Thymus (tissue), 11 donors: ENCODE measurements at regions not wholly inside any gene's neighbourhood (a gene's known extent, or its start where the extent isn't known, plus 50 kb on each side); places are given as distances from the start of the nearest gene placed in this dataset.

Experiments
- DNase-seq, 9 donors: peaks; one replicate each; pipeline ENCODE4 v3.0.0-alpha.2; 2013; ENCODE audit warnings: low spot score in 9 of 9, low read depth in 6 of 9, missing footprints in 1 of 9
- H3K27ac ChIP-seq, 2 donors: one replicate each; pipeline ENCODE4 v1.5.1; 2013; ENCODE audit warnings: control low read depth in 1 of 2, low read depth in 1 of 2, low read length in 1 of 2, mild to moderate bottlenecking in 1 of 2, moderate library complexity in 1 of 2
- H3K27me3 ChIP-seq, 2 donors: one replicate each; pipeline ENCODE4 v1.5.1; 2013; ENCODE audit warnings: low read length in 1 of 2; ENCODE audit not compliant: control insufficient read depth in 2 of 2, insufficient read depth in 1 of 2
- H3K36me3 ChIP-seq, 2 donors: one replicate each; pipeline ENCODE4 v1.5.1; 2013; ENCODE audit warnings: low read length in 1 of 2, mild to moderate bottlenecking in 1 of 2, moderate library complexity in 1 of 2; ENCODE audit not compliant: control insufficient read depth in 2 of 2, insufficient read depth in 2 of 2
- H3K4me1 ChIP-seq, 2 donors: one replicate each; pipeline ENCODE4 v1.5.1; 2013; ENCODE audit warnings: low read length in 2 of 2; ENCODE audit not compliant: control insufficient read depth in 2 of 2, insufficient read depth in 2 of 2
- H3K4me3 ChIP-seq, 2 donors: one replicate each; pipeline ENCODE4 v1.5.1; 2013; ENCODE audit warnings: low read length in 2 of 2, control low read depth in 1 of 2, mild to moderate bottlenecking in 1 of 2
- H3K9me3 ChIP-seq, 2 donors: one replicate each; pipeline ENCODE4 v1.5.1; 2013; ENCODE audit warnings: low read length in 1 of 2, mild to moderate bottlenecking in 1 of 2; ENCODE audit not compliant: control insufficient read depth in 2 of 2, insufficient read depth in 1 of 2
- WGBS: extraction: QIAGEN DNeasy Blood & Tissue Kit; methylation state at CpG from one replicate; pipeline ENCODE4 v1.1.7; 2013; 5-methylcytosine and 5-hydroxymethylcytosine counted together
- donor health status: healthy.

GRCh38 chr2:240220371-240220770 is 79.9 kb upstream of the OTOS start:
- 72% methylated on average over 3 of the region's 3 CpGs for WGBS
- H3K27ac ChIP-seq, result no peak overlapping the region
- H3K4me3 ChIP-seq, result no peak overlapping the region
- no peaks in the 10 kb centered on the region for H3K36me3 ChIP-seq
- no peak for DNase-seq
- H3K27me3 ChIP-seq, result no peaks in the 10 kb centered on the region
- H3K9me3 ChIP-seq, result no peaks in the 10 kb centered on the region
- H3K4me1 ChIP-seq, result no peaks in the 10 kb centered on the region

GRCh38 chr2:240223631-240224030 is 83.2 kb upstream of the OTOS start:
- Histone ChIP-seq H3K4me3 (no peak overlapping the region), H3K4me1 (no peaks in the 10 kb centered on the region), H3K27ac (no peak overlapping the region), H3K9me3 (peaks cover 0 to 10% of the 10 kb centered on the region in 2 donors), H3K27me3 (no peaks in the 10 kb centered on the region), H3K36me3 (no peaks in the 10 kb centered on the region)
- 83% methylated on average over 7 of the region's 7 CpGs for WGBS
- DNase-seq, result no peak

GRCh38 chr2:240224676-240225075 is 84.2 kb upstream of the OTOS start:
- H3K4me3 ChIP-seq, result no peak overlapping the region
- H3K36me3 ChIP-seq, result no peaks in the 10 kb centered on the region
- no peak overlapping the region for H3K27ac ChIP-seq
- peaks cover 0 to 10% of the 10 kb centered on the region in 2 donors for H3K9me3 ChIP-seq
- 86% methylated on average over 5 of the region's 5 CpGs for WGBS
- no peaks in the 10 kb centered on the region for H3K27me3 ChIP-seq
- DNase-seq, result no peak
- no peaks in the 10 kb centered on the region for H3K4me1 ChIP-seq

- Histone ChIP-seq H3K27ac (no peak overlapping the region), H3K4me3 (no peak overlapping the region), H3K27me3 (no peaks in the 10 kb centered on the region), H3K36me3 (no peaks in the 10 kb centered on the region), H3K4me1 (no peaks in the 10 kb centered on the region), H3K9me3 (peaks cover 0 to 10% of the 10 kb centered on the region in 2 donors)
- 78% methylated on average over 4 of the region's 4 CpGs for WGBS
- DNase-seq, result no peak
Measured at GRCh38 chr2:240225131-240225530, 84.7 kb upstream of the OTOS start.

- Histone ChIP-seq H3K4me3 (no peak overlapping the region), H3K9me3 (peaks cover 0 to 10% of the 10 kb centered on the region in 2 donors), H3K27me3 (no peaks in the 10 kb centered on the region), H3K36me3 (no peaks in the 10 kb centered on the region), H3K27ac (no peak overlapping the region), H3K4me1 (no peaks in the 10 kb centered on the region)
- DNase-seq, result no peak
- WGBS, result 94% methylated on average over 8 of the region's 8 CpGs
Measured at GRCh38 chr2:240225660-240226475, 85.4 kb upstream of the OTOS start.

- Histone ChIP-seq H3K4me1 (no peaks in the 10 kb centered on the region), H3K27me3 (no peaks in the 10 kb centered on the region), H3K9me3 (peaks cover 0 to 10% of the 10 kb centered on the region in 2 donors), H3K4me3 (no peak overlapping the region), H3K36me3 (no peaks in the 10 kb centered on the region), H3K27ac (no peak overlapping the region)
- no peak for DNase-seq
- 89% methylated on average over 8 of the region's 8 CpGs for WGBS
Measured at GRCh38 chr2:240226672-240227537, 86.4 kb upstream of the OTOS start.

- WGBS, result 95% methylated on average over 14 of the region's 14 CpGs
- Histone ChIP-seq H3K4me1 (no peaks in the 10 kb centered on the region), H3K27ac (no peak overlapping the region), H3K36me3 (no peaks in the 10 kb centered on the region), H3K9me3 (peaks cover 0 to 10% of the 10 kb centered on the region in 2 donors), H3K4me3 (no peak overlapping the region), H3K27me3 (peaks cover 0 to 5% of the 10 kb centered on the region in 2 donors)
- no peak for DNase-seq
Measured at GRCh38 chr2:240227538-240228428, 87.3 kb upstream of the OTOS start.

GRCh38 chr2:240229005-240229404 is 88.5 kb upstream of the OTOS start:
- Histone ChIP-seq H3K27ac (no peak overlapping the region), H3K27me3 (peaks cover 0 to 9% of the 10 kb centered on the region in 2 donors), H3K4me3 (no peak overlapping the region), H3K9me3 (peaks cover 0 to 10% of the 10 kb centered on the region in 2 donors), H3K4me1 (no peaks in the 10 kb centered on the region), H3K36me3 (no peaks in the 10 kb centered on the region)
- no peak for DNase-seq
- WGBS, result 100% methylated on average over 1 of the region's 1 CpG
